ENCODE measurements at regions not wholly inside any gene's neighbourhood (a gene's known extent, or its start where the extent isn't known, plus 50 kb on each side); places are given as distances from the start of the nearest gene placed in this dataset.

DNA sequence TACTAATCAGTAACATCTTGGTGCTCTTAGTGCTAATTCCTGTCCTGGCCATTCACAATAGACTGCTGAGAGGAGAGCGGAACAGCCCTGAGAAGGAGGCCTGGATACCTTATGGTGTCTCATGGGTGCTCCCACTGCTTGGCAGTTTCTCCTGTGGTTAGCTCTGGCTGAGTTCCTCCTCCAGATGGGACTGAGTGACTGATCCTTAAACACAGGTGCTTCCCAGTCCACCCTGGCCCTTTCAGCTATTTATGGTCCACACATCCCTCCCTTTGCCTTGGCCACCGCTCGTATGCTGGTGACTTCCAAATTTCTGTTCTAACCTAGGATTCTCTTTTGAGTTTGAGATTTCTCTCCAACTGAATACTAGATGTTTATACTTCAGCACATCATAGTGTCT lies 157.0 kb upstream of the CACNA1E start:
- no peak for DNase-seq (ENCODE audit: low read depth)

DNA sequence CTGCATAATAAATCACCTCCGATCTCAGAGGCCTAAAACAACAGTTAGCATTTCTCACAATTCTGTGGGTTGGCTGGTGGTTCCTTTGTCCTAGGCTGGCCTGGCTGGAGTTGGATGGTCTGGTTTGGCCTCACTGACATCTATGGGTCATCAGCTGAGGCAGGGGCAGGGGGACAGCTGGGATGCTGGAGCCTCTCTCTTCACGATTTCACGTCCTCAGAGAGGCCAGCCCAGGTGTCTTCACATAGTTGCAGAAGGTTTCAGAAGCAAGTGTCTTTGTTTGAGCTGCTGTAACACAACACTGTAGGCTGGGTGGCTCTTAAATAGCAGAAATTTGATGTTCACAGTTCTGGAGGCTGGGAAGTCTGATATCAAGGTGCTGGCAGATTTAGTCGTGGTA lies 155.5 kb upstream of the CACNA1E start:
- no peak for DNase-seq (ENCODE audit: low read depth)

DNA sequence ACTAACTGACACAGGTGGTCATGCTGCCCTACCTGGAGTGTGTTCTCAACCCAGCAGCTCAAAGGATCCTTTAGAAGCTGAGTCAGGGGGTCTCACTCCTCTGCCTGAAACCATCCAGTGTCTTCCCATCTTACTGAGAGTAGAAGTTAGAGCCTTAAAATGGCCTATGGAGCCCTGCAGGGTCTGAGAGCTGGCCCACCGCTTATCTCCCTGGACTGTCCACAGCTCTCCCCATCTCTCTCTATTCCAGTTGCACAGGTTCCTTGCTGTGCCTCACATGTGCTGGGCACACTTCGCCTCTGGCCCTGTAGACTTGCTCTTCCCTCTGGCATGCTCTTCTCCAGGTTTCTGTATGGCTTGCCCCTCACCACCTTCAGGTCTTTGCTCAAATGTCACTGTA lies 148.6 kb upstream of the CACNA1E start:
- DNase-seq (ENCODE audit: low read depth): no peak

- no peak for DNase-seq (ENCODE audit: low read depth)
These were observed 147.7 kb upstream of the CACNA1E start for GRCh38 chr1:181335631-181336030.

DNA sequence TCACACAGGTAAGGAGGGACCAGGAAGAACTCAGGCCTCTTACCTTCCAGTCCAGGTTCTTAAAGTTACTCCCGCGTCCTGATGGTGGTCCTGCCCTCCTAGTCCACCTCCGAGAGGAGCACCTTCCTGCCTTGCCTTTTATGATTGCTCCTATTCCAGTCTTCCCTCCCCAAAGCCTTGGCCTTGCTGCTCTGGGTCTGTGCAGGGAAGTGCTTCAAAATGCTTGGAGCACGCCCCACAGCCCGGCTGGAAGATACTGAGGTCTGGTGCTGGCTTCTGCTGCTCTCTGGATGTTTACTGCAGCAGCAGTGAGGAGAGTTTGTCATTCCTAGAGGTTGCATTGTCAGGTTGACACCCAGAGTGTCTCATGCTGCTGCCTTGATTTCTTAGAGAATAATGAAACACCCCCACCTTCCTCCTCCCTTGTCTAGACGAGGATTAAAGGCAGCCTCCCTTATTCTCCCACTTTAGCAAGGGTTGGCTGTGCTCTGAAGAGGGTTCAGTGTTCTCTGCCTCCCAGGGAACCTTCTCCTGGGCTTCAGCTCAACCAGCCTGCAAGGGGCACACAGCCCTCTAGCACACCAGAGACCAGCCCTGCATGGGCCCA lies 142.2 kb upstream of the CACNA1E start:
- DNase-seq (ENCODE audit: low read depth): no peak

- DNase-seq (ENCODE audit: low read depth): no peak
These were observed 139.2 kb upstream of the CACNA1E start for GRCh38 chr1:181344091-181344490.

DNA sequence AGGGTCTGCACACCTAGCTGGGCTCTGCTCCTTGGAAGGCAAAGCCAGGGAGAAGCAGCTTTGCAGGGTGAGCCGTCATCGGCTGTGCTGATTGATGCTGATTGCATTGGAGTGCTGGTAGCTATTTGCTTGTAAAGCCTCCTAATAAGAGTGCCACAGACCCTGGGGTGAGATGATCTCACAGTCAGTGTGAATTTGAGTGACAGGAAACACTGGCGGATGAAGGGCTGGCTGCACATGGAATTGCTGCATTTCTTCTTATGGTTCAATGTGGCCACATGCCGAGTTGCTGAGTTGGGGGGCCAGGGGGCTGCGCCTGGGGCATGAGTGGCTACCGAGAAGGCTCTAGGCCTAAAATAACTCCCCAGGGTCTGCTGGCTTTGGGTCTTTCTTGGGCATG lies 138.2 kb upstream of the CACNA1E start:
- no peak for DNase-seq (ENCODE audit: low read depth)

- DNase-seq (ENCODE audit: low read depth): no peak
These were observed 135.6 kb upstream of the CACNA1E start for GRCh38 chr1:181347495-181348390.

DNA sequence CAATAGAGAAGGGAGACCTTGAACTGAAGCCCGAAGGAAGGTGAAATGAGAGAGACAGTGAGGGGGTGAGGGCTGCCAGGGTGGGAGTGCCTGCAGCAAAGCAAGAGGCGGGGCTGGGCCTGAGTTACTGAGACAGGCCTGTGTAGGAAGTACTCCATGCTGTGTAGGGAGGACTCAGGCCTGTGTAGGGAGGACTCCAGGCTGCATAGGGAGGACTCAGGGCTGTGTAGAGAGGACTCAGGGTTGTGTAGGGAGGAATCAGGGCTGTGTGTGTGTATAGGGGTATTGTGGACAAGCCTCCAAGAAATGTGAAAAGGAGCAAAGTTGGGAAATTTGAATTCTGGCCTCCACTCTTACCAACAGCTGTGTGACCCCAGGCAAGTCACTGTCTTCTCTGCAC lies 133.8 kb upstream of the CACNA1E start:
- no peak for DNase-seq (ENCODE audit: low read depth)

- no peak for DNase-seq (ENCODE audit: low read depth)
These were observed 133.2 kb upstream of the CACNA1E start for GRCh38 chr1:181350131-181350530.

DNA sequence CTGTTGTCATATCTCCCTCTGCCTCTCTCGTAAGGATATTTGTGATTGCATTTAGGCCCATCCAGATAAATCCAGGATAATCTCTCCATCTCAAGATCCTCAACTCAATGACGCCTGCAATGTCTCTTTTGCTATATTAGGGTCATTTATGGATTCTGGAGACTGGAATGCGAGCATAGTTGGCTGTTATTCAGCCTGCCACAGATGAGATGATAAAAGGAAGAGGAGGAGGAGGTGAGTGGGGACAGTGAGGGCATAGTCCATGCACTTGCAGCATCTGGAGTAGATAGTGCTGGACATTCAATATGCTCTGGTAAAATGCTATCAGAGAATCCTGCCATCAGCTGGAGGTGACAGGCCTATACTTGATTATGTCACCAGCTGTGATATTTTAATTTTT lies 131.6 kb upstream of the CACNA1E start:
- DNase-seq (ENCODE audit: low read depth): no peak

DNA sequence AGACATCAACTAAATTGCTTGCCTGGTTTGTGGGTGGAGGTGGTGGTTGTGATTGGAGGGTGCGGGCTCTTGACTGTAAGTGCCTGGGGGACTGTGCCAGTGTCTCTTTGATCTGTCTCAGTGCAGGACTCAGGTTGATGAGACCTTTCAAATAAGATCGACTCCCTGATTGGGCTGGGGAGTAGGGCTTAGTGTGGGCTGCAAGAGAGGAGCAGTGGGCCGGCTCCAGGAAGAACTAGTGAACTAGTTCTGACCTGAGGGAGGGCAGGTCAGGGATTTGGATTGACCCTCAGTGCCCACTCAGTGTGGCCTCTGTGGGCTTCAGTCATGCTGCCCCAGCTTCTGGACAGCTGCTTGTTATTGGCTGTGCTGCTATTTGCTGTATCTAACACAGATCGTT lies 130.6 kb upstream of the CACNA1E start:
- DNase-seq (ENCODE audit: low read depth): no peak

- no peak for DNase-seq (ENCODE audit: low read depth)
These were observed 129.8 kb upstream of the CACNA1E start for GRCh38 chr1:181353526-181353925.

DNA sequence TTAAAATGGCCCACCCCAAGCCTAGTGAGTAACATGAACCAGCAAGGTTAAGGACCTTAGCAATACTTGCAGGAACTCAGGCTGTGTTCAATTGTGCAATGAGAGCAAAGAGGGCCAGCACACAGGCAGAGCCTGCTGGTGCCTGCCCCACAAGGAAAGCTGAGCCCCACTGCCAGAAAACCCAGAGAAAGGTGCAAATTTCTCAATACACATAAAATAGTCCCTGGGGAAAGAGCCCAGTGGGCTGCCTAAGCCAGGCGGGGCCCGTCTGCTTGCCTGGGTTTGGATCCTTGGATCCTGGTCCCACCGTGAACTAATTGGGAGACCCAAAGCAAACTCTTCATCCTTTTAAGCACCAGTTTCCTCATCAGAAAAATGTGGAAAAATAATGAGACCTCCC lies 128.5 kb upstream of the CACNA1E start:
- no peak for DNase-seq (ENCODE audit: low read depth)

DNA sequence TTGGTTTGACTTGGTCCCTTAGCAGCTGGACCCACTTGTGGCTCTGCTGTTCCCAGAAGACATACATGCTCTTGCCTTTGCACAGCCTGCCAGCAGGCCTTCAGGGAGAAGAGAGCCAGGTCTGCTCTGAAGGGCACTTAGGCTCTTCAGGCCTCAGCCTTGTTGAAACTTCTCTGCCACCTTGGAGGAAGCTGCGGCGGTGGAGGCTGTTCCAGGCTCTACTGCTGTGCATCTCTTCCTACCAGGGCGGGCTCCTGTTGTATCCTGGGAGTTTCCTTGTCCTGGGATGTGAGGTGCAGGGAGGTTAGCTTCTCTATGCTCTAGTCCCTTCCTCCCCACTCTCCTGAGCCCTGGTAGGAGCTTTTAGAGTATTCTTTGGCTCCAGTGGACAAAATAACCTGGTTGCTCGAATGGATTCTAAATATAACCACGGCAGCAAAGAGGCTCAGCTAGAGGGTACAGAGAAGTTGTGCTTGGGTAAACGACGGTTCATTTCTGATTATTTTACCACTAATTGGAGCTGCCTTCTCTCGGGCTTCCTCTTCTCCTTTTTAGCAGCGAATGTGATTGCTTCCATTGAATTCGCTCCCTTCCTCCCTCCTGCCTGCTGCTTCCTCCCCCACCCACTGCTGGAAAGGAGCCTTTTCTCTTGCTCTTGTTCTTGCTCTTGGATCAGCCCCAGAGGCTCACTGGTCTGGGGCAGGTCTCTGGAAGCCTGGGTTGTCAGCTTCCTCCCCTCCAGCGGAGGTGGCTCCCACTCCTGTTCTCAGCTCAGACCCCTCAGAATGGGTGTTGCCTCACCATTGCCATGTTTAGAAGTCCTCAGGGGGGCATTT lies 126.6 kb upstream of the CACNA1E start:
- no peak for DNase-seq (ENCODE audit: low read depth)

DNA sequence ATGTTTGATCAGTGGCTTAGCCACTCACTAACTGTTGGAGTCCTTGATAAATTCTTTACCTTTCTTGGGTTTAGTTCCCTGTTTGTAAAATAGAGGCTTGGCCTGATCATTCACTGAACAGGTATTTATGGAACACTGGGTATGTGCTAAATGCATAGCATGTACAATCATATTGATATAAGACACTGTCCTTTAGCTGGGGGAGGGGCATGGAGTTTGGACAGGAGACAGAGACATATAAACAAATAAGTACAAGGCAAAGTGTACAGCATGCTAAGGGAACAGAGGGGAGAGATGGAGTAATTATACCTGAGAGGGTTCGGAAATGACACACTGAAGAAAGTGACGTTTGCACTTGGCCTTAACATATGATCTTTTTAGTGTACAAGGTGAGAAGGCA lies 124.3 kb upstream of the CACNA1E start:
- DNase-seq (ENCODE audit: low read depth): no peak

DNA sequence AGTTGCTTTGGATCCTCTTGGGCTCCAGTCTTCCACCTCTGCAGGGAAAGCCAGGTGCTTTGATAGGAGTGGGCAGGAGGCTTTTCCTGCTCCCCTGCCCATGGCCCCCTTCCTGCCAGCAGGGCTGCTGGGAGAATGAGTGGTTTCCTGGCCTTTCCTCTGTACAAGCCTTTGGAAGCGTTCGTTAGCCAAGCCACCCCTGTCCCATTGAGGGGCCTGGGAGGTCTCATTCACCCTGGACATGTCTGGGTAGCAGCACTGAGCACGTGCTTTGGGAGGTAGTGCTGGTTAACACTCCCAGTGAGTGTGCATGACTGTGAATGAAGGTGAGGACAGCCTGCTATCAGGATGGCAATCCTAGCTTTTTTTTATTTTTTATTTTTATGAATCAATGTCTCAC lies 118.5 kb upstream of the CACNA1E start:
- no peak for DNase-seq (ENCODE audit: low read depth)

DNA sequence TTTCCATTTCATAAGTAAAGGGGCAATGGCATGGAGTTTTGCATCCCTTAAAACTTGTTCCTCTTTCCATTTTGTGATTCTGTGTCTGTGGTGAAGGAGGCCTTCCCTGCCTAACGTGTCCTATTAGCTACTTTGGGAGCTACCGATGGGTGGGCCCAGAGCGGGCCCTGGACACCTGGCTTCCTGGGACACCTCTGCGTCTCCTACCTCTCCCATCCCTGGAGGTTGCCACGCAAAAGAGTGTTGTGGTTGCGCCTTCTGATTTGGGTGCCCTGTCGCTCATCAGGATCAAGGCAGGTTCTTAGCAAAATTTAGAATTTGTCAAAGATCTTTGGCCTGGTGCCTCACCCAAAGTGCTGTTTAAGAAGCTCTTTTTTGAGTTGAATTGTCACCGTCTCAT lies 116.4 kb upstream of the CACNA1E start:
- DNase-seq (ENCODE audit: low read depth): no peak

- DNase-seq (ENCODE audit: low read depth): no peak
These were observed 113.9 kb upstream of the CACNA1E start for GRCh38 chr1:181369416-181369815.

- no peak for DNase-seq (ENCODE audit: low read depth)
These were observed 99.6 kb upstream of the CACNA1E start for GRCh38 chr1:181383695-181384094.

GRCh38 chr1:181386340-181386739 lies 97.0 kb upstream of the CACNA1E start:
- DNase-seq (ENCODE audit: low read depth): no peak

GRCh38 chr1:181386951-181387350 lies 96.4 kb upstream of the CACNA1E start:
- no peak for DNase-seq (ENCODE audit: low read depth)

DNA sequence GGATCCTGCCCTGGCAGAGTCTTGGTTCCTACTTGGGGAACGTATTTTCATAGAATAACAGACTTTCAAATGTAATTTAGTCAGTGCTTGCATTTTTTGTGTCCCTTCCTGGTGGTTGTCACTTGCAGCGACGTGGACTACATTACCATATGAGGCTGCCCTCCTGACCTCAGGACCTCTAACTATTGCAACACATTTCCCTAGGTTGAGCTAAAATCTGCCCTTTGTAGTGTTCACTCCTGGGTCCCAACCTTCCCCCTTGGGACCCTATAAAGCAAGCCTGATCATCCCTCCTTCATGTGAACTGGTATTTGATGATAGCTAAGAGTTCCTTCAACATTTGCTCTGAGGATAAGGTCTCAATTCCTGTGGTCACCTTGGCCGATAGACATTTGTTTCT lies 95.6 kb upstream of the CACNA1E start:
- DNase-seq (ENCODE audit: low read depth): no peak

Measured in ELR (cell line).